Kasumi-1 (cell line): ENCODE measurements at regions not wholly inside any gene's neighbourhood (a gene's known extent, or its start where the extent isn't known, plus 50 kb on each side); places are given as distances from the start of the nearest gene placed in this dataset.

Experiments used
- DNase-seq, 2 experiments: peaks; one replicate each; lab custom pipeline; 2025; lab: John Stamatoyannopoulos, UW

GRCh38 chr3:103349760-103350159 lies 914.9 kb downstream of the ZPLD1 start:
- no peak for DNase-seq

DNA sequence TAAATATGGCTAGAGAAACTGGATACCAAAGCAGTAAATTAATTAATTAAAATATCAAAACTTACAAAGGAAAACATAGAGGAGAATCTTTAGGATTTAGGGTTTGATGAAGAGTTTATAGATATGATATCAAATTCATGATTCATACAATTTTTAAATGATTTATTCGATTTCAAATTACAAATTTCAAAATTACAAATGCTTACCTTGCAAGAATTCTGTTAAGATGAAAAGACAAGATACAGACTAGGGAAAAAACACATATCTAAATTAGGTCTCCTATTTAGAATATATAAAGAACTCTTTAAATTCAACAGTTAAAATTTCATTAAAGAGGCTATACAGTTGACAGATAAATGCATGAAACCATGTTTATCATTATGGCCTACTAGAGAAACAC lies 930.7 kb downstream of the ZPLD1 start:
- DNase-seq: no peak

- DNase-seq: no peak
These were observed 932.7 kb downstream of the ZPLD1 start for GRCh38 chr3:103367481-103367880.

DNA sequence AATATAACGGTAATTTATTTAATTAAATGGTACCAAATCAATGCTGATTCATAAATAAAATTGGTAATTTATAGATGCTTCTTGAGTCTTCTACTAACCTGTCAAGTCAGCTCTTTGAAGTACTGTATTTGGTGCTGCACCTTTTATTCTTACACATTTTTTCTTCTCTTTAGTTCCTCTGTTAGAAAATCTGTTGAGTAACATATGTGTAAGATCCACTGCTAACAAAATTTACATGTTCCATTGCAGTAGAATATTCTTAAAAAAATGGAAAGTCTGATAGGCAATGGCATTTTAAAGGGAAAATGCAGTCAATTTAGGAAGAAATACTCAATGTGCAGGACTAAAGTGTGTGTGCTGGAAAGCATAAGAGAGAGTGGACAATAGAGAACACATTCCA lies 936.6 kb downstream of the ZPLD1 start:
- no peak for DNase-seq

GRCh38 chr3:103372031-103372430 lies 937.2 kb downstream of the ZPLD1 start:
- no peak for DNase-seq

- no peak for DNase-seq
These were observed 945.6 kb downstream of the ZPLD1 start for GRCh38 chr3:103380391-103380790.

DNA sequence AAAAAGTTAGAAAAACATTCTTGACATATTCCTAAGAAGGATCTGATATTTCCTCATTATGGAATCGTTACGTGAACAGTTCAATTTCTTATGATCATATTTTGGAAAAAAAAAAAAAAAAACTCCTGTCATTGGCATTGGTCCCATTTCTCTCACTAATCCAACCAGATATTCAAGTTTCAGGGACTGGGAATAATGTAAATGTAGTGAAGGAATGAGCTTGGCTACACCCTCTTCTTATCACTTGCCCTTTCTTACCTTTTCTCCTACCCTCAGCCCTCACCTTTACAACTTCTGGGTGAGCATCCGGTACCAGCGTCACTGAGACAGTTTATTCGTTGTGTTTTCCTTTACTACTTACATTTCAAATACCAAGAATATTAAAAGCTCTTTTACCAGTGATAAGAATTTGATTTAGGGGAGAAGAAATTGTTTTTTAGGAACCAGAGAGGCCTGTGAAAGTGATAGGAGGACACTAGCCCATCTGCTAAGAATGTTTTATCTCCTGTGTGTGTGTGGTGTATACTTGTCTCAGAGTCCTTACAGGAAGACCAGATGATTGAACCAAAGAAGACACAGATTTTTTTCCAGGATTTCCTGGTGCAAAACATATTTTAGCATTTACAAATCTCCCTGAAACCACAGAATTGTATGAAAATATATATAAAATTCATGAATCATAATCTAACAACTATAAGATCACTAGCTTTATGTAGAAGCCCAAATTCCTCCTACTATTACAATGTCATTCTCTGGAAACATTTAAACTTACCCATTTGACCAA lies 946.7 kb downstream of the ZPLD1 start:
- no peak for DNase-seq

GRCh38 chr3:103385961-103386656 lies 951.3 kb downstream of the ZPLD1 start:
- DNase-seq: no peak

GRCh38 chr3:103388214-103388613 lies 953.4 kb downstream of the ZPLD1 start:
- DNase-seq: no peak

GRCh38 chr3:103389356-103389755 lies 954.5 kb downstream of the ZPLD1 start:
- no peak for DNase-seq

- no peak for DNase-seq
These were observed 958.8 kb downstream of the ZPLD1 start for GRCh38 chr3:103393395-103394186.

- DNase-seq: no peak
These were observed 968.4 kb downstream of the ZPLD1 start for GRCh38 chr3:103403191-103403590.

- no peak for DNase-seq
These were observed 971.6 kb downstream of the ZPLD1 start for GRCh38 chr3:103406320-103406850.

GRCh38 chr3:103410231-103410630 lies 975.4 kb downstream of the ZPLD1 start:
- no peak for DNase-seq

GRCh38 chr3:103421460-103421859 lies 986.6 kb downstream of the ZPLD1 start:
- DNase-seq: no peak

DNA sequence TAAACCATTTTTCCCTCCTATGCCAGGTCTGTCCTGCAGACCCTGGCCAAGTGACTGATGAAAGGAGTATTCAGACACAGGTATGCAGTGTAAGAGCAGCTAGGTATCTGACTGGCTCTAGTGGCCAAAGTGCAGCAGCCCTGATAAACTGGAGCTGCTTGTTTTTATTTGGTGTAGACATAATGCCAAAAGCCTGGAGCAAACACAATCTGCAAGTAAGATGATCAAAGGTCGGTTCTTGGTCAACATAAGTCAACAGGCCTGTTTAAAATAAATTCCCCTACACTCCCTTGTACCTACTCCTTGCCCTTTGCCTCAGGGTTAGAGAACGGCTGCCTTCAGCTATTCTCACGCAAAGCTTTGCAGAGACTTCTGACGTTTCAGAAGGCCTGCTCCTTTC lies 1003.1 kb downstream of the ZPLD1 start:
- DNase-seq: no peak

- peak; percentile 23 to 36 for DNase-seq
These were observed 1005.9 kb downstream of the ZPLD1 start for GRCh38 chr3:103440539-103441203.

- DNase-seq: no peak
These were observed 1012.3 kb downstream of the ZPLD1 start for GRCh38 chr3:103446953-103447629.

GRCh38 chr3:103453152-103453551 lies 1018.3 kb downstream of the ZPLD1 start:
- no peak for DNase-seq

GRCh38 chr3:103459815-103460214 lies 1025.0 kb downstream of the ZPLD1 start:
- DNase-seq: no peak

DNA sequence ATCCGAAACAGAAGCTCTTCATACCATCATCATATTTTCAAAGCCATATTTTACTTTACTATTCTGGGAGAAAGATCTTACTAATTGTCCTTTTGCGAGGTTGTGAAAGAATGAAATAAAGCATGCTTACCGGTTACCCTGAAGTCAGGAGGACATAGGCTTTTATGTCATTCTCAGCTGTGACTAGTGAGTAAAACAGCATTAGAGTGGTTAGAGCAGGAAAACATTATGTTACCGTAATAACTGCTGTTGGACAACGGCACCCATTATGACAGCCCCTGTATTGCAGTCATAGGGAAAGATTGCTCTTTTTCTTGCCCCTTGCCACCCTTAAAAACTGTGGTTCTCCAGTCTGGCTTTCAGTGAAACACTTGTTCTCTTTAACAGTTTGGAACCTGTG lies 1035.7 kb downstream of the ZPLD1 start:
- no peak for DNase-seq
